Stimulated activated CD4-positive, alpha-beta T cell treated with anti-CD3 and anti-CD28 coated beads, Interleukin-2, amount 100 ng/mL, for 24 hours (primary cell): ENCODE measurements at regions not wholly inside any gene's neighbourhood (a gene's known extent, or its start where the extent isn't known, plus 50 kb on each side); places are given as distances from the start of the nearest gene placed in this dataset.

Experiments used
- DNase-seq, 2 donors: peaks; one replicate each; pipeline ENCODE4 v3.0.0-alpha.2; 2020

- no peak for DNase-seq
These were observed 328.5 kb upstream of the USP25 start for GRCh38 chr21:15401331-15401730.

GRCh38 chr21:15405214-15405613, 324.6 kb upstream of the USP25 start:
- no peak for DNase-seq

GRCh38 chr21:15406791-15407190, 323.0 kb upstream of the USP25 start:
- DNase-seq: no peak

GRCh38 chr21:15407585-15407984, 322.2 kb upstream of the USP25 start:
- DNase-seq: no peak

- no peak for DNase-seq
These were observed 321.7 kb upstream of the USP25 start for GRCh38 chr21:15408089-15408488.

GRCh38 chr21:15409031-15409430, 320.8 kb upstream of the USP25 start:
- no peak for DNase-seq

- no peak for DNase-seq
These were observed 318.9 kb upstream of the USP25 start for GRCh38 chr21:15410853-15411252.

GRCh38 chr21:15414057-15414456, 315.7 kb upstream of the USP25 start:
- no peak for DNase-seq

- DNase-seq: no peak
These were observed 314.1 kb upstream of the USP25 start for GRCh38 chr21:15415541-15416261.

- no peak for DNase-seq
These were observed 308.3 kb upstream of the USP25 start for GRCh38 chr21:15421441-15421881.

- no peak for DNase-seq
These were observed 307.8 kb upstream of the USP25 start for GRCh38 chr21:15421947-15422346.

GRCh38 chr21:15422783-15423182, 307.0 kb upstream of the USP25 start:
- no peak for DNase-seq

GRCh38 chr21:15423676-15424445, 305.9 kb upstream of the USP25 start:
- no peak for DNase-seq

GRCh38 chr21:15425049-15425448, 304.7 kb upstream of the USP25 start:
- no peak for DNase-seq

GRCh38 chr21:15430023-15430422, 299.8 kb upstream of the USP25 start:
- no peak for DNase-seq

GRCh38 chr21:15430577-15430976, 299.2 kb upstream of the USP25 start:
- no peak for DNase-seq

- DNase-seq: no peak
These were observed 298.7 kb upstream of the USP25 start for GRCh38 chr21:15431053-15431452.

- no peak for DNase-seq
These were observed 296.7 kb upstream of the USP25 start for GRCh38 chr21:15433091-15433490.

- DNase-seq: no peak
These were observed 295.4 kb upstream of the USP25 start for GRCh38 chr21:15434163-15434905.

GRCh38 chr21:15436031-15436430, 293.8 kb upstream of the USP25 start:
- DNase-seq: no peak

GRCh38 chr21:15437883-15438282, 291.9 kb upstream of the USP25 start:
- no peak for DNase-seq

- no peak for DNase-seq
These were observed 290.1 kb upstream of the USP25 start for GRCh38 chr21:15439726-15440125.

GRCh38 chr21:15441060-15441493, 288.7 kb upstream of the USP25 start:
- no peak for DNase-seq

- no peak for DNase-seq
These were observed 287.8 kb upstream of the USP25 start for GRCh38 chr21:15441992-15442391.
